ENCODE measurements at regions not wholly inside any gene's neighbourhood (a gene's known extent, or its start where the extent isn't known, plus 50 kb on each side); places are given as distances from the start of the nearest gene placed in this dataset.

- DNase-seq = no peak
Measured at GRCh38 chr4:29423836-29424721, 1296.1 kb upstream of the PCDH7 start.

- DNase-seq = no peak
Measured at GRCh38 chr4:29453303-29453820, 1266.8 kb upstream of the PCDH7 start.

- DNase-seq = no peak
Measured at GRCh38 chr4:29459926-29460325, 1260.2 kb upstream of the PCDH7 start.

- no peak for DNase-seq
Measured at GRCh38 chr4:29467044-29467717, 1253.0 kb upstream of the PCDH7 start.
